ENCODE measurements at regions not wholly inside any gene's neighbourhood (a gene's known extent, or its start where the extent isn't known, plus 50 kb on each side); places are given as distances from the start of the nearest gene placed in this dataset.

- TF ChIP-seq POLR2A (IDR thresholded peaks at IDR 0.05) (no peak), CTCF (IDR thresholded peaks at IDR 0.05) (no peak), POLR2AphosphoS5 (IDR thresholded peaks at IDR 0.05) (peak in 1 of 2 donors; percentile 12)
Measured at GRCh38 chr17:77375917-77376651, 235.3 kb downstream of the SEC14L1 start.

Data from upper lobe of left lung (tissue), 4 donors.